DMS 273 treated with DMSO at 0.1 percent for 48 hours (cell line): ENCODE measurements at regions not wholly inside any gene's neighbourhood (a gene's known extent, or its start where the extent isn't known, plus 50 kb on each side); places are given as distances from the start of the nearest gene placed in this dataset.
"Not testable (repeated sequence)": the region's sequence is repeated elsewhere in the genome, so short reads cannot be mapped to it uniquely, and the experiment has no call there.

ENCODE experiments used
- DNase-seq: peaks from one replicate; lab custom pipeline; 2025; lab: John Stamatoyannopoulos, UW

DNA sequence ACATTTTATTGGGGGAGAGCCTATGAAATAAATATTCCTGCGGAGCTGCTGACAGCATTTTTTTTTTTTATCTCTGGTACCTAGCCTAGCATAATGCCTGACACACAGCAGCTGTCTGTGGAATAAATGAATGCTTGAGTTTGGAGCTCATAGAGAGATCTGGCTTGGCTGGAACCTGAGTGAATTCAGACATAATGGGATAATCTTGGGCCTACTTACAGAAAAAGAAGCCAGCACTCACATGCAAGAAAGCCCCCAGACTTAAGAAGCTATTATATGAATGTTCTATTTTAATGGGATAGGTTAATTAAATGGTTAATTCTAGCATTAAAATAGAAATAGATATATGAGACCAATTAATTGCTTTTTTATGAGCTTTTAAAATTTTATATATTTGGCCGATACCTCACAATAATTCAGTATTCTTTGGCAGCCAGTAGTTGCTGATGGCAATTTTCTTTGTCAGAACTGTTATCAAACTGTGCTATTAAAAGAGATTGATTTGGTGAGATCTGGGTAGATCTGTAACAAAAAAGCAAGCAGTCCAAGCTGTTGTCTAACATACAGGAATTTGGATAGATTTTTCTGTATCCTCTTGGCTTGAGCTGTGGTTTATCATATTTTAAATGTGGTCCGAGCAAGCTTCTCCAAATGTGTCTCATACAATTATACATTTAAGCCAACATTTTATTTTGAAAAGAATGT is 654.2 kb downstream of the PCDH7 start:
- DNase-seq = no peak

DNA sequence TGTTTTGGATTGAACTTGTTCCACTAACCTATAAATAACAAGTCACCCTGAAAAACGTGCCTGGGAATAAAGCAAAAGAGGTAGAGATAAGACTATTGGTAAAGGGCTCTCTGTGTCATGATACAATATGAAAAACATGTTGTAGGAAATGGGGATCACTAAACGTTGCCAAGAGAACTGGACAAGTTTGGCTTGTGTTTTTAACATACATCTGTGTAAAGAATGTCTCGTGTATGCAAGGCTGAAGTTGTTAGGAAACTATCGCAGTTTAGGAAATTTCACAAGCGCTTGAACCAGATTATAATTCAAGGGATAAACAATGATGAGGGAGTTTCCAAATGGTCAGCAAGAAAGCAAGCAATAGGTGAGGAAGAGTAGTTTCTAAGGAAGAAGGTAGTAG is 655.8 kb downstream of the PCDH7 start:
- DNase-seq = no peak

DNA sequence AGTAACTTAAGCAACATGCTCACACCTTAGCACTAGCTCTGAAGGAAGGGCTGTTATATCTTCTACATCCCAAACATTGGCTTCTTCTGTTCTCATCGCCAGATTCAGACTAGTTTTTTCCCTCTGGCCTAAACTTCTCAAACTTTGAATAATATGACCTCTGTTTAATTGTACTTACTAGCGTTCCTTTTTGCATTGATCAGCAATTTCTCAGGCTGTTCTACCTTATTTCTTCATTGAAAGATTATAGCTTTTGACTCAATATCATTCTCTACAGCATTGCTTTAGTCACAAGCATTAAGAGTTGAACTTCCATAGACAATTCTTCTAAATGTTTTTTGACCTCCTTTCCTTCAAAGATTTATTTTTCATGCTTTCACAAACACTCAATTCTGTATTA is 659.2 kb downstream of the PCDH7 start:
- no peak for DNase-seq

DNA sequence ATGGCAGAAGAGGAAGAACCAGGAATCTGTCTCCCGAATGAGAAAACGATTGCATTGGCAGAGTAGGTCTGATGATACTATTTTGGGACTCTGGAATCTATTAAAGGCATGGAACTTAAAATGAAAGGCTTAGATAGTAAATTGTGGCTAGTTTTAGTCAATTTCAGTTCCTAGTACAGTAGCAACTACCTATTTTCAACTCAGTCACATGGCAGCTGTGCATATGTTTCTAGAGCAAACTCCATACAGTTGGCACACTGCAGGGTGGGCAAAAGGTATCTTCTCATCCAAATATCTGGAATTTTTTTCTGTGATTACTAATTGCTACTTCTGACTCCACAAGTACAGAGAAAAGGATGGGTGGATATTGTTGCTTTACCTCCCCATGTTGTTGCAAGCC is 663.6 kb downstream of the PCDH7 start:
- no peak for DNase-seq

DNA sequence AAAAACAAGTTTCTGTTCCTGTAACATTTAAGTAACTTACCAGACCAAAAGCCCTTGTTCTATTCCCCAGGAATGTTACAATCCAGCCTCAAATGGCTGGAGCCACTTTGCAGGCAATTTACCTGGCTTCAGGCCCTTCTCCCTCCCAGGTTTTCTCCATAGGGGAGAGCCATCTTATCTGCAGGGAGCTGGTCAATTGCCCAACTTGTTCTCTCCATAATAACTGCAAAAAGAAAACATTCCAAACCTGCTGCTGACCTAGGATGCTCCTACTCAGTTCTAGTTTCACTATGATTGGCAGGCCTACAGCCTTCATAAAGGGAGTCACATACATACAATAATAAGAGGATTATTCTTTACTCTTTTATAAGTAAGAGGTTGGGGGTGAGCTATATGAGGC is 670.7 kb downstream of the PCDH7 start:
- DNase-seq = no peak

DNA sequence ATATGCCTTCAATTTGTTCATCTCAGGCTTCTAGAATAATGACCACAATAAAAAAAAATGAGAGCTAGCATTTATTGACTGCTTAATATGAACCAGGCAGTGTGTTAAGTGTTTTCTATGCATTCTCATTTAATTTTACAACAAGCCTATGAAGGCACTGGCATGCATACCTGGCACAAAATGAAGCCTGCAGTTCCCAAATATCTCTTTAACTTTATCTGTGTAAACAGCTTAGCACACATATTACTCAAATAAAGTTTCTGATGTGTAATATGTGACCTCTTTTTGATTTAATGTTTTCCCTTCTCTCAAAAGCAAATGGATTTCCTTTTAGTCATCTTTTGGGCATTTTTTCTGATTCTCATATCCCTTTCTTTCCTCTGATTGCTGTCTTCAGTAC is 671.8 kb downstream of the PCDH7 start:
- no peak for DNase-seq

DNA sequence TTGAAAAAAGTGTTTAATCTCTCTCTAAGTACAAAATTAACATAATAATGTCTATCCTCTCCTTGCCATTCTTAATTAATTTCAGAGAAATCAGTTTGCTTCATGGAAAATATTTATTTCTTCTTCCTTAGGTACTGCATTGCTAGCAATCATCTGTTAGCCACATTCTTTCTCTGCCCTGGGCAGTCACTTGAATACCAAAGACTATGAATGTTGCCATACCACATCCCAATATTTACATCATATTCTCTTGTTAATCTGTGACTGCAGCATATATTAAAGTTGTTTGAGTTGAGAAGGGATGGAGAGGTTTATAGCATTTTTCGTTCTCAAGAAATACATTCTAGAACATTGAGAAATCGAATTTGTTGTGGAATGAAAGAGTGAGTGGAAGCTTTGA is 672.8 kb downstream of the PCDH7 start:
- no peak for DNase-seq

DNA sequence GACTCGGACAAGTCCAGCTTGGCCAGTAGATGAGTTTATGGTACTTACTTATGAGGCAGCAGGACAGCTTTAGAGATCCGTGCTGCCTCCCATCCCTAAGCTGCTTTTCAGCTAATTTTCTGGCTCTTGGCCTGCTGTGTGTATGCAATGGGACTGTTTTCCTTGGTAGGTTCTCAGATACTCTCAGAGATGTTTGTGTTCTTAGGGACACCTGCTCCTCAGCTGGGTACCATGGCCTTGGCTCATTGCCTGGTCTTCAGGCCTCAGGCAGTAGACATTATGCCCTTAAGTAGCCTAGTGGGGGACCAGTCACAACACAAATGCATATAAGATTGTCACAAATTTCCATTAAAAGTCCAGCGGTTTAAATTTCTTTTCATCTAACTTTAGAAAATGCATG is 688.0 kb downstream of the PCDH7 start:
- no peak for DNase-seq

DNA sequence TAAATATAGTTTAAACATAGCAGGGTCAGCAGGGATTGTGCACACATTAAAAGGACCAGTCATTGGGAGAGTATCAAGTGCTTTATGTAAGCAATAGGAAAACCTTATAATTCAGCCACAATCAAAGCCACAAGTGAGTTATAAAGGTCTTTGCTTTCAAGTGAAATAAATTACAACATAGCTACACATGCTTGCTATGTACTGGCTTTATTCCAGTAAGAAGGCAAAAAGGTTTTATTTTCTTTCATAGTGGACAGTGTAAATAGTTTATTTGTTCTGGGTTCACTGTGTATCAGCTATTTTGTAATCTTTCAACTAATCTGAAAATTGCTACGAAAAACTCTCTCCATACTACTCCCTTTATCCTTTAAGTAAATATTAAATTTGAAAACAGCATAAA is 691.4 kb downstream of the PCDH7 start:
- no peak for DNase-seq

DNA sequence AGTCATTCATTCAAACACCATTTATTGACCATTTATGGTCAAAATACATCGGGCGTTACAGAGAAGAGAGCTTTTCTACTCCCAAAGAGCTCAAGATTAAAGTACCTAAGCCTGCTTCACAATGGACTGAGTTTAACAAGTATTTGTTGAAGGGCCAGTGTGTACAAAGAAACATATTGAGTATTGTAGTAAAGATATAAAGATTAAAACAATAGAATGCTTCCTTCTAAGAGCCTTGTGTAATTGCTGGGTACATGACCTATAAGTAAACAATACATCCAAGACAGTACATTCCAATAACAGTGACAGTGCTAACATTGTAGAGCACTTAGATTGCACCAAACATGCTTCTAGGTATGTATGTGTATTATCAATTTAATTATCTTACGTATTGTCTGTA is 695.5 kb downstream of the PCDH7 start:
- no peak for DNase-seq

DNA sequence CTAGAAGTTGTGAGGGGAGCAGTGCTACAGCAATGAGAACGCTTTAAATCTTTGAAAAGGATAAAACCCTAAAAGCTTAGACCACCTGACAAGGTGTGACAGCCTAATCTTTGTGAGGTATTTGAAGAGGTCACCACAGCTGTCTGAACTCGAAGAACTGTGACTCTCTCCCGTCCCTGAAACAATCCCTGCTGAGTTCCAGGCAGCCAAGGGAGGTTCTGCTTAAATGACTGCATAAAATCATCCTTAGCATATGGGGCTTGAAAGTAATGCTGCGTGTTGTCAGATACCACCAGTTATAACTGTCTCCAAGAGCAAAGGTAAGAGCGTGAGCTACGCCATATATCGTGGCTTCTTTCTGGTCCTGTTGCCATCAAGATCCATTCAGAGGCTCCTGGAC is 696.3 kb downstream of the PCDH7 start:
- no peak for DNase-seq

DNA sequence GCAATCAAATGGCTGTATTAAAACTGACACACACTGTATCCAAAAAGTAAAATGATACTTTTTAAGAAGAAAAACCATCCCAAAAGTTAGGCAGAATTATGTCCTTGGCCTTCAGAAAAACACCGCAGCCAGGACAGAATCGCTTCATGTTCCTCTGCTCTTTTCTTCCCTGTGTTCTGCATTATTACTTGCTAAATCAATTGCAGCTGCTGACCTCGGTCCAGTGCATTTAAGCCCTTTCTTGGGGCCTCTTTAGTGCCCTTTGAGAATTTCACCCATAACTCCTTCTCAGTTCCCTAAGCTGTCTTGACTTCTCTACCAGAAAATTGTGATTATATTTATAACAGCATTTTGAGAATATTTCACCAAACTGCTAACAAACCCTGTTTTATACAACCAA is 696.9 kb downstream of the PCDH7 start:
- DNase-seq = no peak

DNA sequence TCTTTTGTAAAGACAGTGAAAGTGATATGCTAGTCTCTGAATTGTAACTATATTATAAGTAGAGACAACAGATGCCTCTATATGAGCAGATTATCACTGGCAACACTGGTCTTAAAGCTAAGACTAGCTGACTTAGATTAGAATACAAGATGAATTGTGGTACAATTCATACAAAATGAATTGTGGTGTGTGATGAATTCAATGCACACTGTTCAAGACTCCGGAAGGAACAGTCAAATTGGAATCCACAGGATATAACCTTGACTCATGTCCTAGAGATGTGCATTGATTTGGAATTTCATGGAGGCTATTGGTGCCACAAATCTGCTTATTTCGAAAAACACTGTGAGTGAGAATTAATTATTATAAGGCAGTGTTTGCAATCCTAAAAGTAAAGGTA is 701.8 kb downstream of the PCDH7 start:
- DNase-seq = no peak

DNA sequence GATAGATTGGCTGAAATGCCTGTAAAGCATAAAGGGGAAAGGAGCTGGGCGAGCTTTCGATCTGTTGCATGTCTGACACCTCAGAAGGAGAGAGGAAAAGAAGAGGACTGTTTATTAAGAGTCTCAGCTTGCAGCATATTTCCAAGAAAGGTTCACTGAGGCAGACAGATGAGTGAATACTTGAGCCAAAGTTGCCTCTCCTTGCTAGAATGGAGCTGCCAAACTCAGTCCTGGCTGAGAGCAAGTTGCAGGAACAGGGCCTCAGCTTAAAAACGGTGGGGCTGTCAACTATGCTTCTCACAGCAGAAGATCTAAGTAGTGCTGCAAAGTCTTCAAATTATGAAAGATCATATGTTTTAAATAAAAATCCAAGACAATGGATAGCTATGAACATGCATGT is 707.5 kb downstream of the PCDH7 start:
- DNase-seq = no peak

DNA sequence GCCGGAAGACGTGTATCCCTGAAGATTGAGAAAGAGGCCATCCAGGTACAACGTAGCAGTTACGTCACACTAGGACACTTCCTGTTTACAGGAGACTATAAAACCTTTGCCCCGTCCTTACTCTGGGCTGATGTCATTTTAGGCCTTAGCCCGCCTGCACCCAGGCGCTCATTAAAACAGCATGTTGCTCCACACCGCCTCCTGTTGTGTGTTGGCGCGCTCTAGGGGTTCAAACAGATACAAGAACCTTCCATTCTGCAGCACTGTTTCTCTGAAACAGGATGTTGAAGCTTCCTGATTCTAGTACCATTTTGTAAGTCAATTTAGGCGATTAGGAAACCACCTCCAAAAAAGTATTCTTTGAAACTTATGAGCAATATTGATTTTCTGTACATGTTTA is 722.1 kb downstream of the PCDH7 start:
- DNase-seq = no peak

DNA sequence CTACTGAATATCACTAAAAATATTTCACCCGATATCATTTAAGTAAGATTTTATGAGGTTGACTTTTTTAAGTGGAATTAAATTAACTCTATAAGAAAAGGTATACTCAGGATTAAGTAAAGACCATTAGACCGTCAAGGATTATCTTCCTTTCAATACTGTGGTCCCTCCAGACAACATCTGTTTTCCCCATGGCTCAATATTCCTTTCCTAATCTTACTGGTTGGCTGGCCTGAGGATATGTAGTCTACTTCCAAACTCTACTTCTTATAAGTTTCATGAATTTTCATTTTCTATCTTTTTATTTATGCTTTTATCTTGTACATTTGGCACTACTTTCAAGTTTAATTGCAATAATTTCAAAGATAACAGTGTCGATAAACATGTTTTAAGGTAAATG is 725.4 kb downstream of the PCDH7 start:
- no peak for DNase-seq

DNA sequence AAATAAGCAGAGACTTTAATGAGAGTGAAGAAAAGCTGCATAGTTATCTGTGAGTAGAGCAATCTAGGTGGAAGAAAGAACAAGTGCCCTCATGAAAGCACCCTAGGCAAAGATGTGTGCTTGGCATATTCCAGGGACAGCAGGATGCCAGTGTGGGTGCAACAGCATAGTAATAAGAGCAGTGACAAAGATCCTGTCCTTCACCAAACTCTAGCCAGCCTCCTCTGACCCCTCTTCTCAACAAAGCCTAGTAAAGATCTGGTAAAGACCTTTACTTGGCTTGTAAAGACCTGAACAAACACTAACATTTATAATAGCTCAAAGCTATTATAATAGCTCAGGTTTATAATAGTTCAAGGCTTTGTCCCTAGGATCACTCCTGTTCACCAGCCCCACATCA is 735.4 kb downstream of the PCDH7 start:
- no peak for DNase-seq

DNA sequence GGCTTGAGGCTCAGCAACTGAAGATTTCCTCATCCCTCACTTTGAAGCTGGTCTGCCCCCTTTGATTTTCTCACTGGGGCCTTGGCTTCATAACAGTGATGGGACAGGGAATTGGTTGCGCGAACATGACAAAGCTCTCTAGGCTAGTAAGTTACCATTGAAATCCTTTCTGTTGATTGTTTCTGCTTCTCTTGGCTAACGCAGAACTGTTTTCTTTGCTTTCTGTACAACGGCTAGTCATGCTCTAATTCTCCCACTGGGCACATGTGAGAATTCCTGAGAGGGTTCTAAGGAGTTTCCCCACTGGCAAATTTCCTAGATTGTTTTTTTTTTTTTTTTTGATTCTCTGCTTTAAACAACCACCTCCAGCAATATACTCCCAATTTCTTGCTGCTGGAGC is 738.6 kb downstream of the PCDH7 start:
- DNase-seq = no peak

DNA sequence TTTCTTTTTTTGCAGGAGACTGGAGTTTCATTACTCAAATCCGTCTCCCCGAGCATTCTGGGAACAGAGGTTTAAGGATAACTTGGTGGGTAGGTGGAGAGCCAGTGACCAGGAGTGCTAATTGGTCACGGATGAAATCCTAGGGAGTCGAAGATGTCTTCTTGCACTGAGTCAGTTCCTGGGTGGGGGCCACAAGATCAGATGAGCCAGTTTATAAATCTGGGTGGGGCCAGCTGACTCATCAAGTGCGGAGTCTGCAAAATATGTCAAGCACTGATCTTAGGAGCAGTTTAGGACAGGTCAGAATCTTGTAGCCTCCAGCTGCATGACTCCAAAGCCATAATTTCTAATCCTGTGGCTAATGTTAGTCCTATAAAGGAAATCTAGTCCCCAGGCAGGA is 741.3 kb downstream of the PCDH7 start:
- DNase-seq = no peak

DNA sequence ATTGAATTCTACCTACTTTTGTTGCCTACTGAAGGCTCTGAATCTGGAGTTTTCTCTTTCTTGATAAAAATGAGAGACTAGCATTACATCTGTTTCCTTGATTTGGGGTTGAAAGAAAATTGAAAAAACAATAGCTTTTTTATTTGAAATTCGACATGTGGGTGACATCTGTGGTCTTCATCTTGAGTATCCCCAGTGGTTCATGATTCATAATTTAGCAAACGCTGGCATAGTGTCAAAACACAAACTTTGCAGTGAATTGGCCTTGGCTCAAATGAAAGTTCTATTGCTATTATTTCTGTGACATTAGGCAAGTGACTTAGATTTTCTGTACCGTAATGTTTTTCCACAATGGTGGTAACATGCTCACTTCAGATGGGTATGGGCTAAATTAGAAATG is 747.6 kb downstream of the PCDH7 start:
- no peak for DNase-seq

DNA sequence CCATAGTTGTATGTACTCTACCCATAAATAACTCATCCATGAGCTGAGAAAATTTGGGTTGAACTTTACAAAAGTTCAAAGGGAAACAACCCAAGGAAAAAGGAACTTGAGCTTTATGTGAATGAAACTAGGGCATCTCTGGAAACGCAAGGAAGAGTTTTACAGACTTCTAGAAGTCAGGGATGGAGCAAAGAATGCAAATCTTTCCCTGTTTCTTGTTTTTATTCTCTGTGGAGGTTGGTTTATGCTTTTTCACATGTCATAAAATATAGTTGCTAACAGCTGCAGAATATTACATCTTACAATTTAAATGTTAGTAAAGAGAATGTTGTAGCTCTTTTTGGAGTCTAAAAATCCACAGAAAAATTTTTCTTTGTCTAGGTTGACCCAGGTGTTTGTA is 754.1 kb downstream of the PCDH7 start:
- no peak for DNase-seq

DNA sequence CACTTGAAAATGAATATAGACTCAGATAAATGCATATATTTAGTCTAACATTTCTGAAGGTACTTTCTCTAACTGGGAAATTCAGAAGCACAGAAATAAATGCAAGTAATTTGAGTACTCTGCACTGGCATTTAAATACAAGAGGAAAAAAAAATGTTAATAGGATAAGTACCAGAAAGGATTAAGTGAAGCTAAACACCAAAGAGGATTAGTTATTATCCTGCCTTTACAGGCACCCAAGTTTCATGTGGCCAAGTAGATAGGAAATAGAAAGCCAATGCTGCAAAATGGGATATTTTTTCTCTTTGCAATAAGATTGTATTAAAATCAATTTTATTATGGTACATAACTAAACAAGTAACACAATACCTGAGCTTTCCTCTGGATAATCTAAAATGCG is 762.5 kb downstream of the PCDH7 start:
- no peak for DNase-seq

DNA sequence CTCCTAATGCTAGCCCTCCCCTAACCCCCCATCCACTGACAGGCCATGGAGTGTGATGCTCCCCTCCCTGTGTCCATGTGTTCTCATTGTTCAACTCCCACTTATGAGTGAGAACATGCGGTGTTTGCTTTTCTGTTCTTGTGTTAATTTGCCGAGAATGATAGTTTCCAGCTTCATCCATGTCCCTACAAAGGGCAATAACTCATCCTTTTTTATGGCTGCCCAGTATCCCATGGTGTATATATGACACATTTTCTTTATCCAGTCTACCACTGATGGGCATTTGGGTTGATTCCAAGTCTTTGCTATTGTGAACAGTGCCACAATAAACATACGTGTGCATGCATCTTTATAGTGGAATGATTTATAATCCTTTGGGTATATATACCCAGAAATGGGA is 779.0 kb downstream of the PCDH7 start:
- not testable (repeated sequence) for DNase-seq

DNA sequence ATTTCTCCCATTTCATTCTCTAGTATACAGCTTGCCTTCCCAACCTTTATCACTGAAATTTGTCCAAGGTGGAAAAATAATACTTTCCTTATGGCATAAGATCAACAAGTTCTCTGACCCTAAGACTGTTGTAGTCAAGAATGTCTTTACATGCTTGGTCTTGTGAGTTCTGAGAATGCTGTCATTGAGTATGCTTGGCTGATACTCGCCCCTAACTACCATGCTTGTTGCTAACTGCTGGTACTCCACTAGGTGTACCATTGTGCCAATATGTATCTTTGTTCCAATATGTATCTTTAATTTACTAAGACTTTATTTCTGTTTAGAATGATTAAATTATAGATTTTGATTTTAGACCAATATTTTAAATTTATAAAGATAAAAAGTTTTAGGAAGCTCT is 796.4 kb downstream of the PCDH7 start:
- no peak for DNase-seq

DNA sequence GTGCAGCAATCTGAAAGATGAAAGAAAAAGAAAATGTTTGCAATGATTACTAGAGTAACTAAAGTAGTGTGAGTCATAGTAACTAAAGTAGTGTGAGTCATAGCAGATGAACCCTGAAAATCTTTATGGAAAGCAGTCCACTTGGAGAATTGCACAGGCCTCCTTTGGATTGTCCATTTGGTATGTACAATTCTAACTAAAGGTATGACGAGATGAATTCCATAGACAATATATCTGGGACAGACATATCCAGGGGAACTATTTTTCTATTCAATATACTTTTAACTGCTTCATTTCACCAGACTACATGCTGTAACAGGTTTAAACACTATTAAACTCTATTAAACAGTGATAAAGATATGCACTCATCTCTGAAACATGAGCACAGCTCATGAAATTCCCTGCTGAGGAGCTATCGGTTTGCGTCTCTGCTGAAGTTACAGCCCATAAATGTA is 798.7 kb downstream of the PCDH7 start:
- DNase-seq = no peak
